ENCODE measurements at regions not wholly inside any gene's neighbourhood (a gene's known extent, or its start where the extent isn't known, plus 50 kb on each side); places are given as distances from the start of the nearest gene placed in this dataset.
"Not testable (repeated sequence)": the region's sequence is repeated elsewhere in the genome, so short reads cannot be mapped to it uniquely, and the experiment has no call there.

DNA sequence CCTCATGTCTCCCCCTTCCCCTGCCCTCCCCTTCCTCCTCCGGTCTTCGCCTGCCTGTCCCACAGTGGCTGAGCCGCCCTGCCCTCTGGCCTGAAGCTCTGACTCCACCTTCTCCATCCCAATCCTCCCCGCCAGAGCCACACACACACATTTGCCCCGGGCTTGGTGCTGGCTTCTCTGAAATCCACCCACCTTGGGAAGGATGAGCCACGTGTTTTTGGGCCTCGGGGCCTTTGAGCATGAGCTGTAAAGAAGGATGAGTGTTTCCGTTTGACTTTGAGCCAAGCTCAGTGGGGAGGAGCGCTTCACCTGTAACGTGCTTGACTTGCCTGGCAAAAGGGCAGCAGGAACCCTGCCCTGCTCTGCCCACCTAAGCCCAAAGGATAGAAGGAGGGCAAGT is 295.1 kb downstream of the SIPA1L2 start:
- Histone ChIP-seq H3K36me3 (replicated peaks) (no peaks in the 10 kb centered on the region), H3K27ac (no peak overlapping the region), H3K4me3 (ENCODE audit: low read depth, low read length) (no peak overlapping the region), H3K27me3 (replicated peaks) (no peaks in the 10 kb centered on the region)
- DNase-seq, result no peak
- TF ChIP-seq, protein P1, sequence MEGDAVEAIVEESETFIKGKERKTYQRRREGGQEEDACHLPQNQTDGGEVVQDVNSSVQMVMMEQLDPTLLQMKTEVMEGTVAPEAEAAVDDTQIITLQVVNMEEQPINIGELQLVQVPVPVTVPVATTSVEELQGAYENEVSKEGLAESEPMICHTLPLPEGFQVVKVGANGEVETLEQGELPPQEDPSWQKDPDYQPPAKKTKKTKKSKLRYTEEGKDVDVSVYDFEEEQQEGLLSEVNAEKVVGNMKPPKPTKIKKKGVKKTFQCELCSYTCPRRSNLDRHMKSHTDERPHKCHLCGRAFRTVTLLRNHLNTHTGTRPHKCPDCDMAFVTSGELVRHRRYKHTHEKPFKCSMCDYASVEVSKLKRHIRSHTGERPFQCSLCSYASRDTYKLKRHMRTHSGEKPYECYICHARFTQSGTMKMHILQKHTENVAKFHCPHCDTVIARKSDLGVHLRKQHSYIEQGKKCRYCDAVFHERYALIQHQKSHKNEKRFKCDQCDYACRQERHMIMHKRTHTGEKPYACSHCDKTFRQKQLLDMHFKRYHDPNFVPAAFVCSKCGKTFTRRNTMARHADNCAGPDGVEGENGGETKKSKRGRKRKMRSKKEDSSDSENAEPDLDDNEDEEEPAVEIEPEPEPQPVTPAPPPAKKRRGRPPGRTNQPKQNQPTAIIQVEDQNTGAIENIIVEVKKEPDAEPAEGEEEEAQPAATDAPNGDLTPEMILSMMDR (IDR thresholded peaks at IDR 0.05; ENCODE audit: low read depth, low read length, missing control alignments), result no peak
- in situ Hi-C loops (cut with HindIII; ENCODE audit: low pct_ligation_motif_present, low sequenced_read_pairs), result no loop called here

DNA sequence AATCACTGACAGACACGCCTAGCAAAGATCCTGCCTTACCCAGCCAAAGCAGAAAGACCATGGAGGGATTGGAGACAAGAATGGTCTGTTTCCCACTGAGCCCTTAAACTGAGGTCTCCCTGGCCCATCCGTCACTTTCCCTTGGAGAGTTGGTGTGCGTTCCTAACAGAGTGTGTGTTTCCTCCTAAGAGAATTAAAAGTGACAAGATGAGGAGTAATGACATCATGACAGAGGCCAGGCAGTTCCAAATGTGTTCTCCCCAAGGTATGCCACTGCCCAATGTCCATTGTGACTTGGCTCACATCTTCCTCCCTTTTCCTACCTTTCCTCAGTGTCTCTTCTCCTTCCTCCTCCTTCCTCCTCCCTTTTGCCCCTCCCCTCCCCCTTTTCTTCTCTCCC is 295.7 kb downstream of the SIPA1L2 start:
- in situ Hi-C loops (cut with HindIII; ENCODE audit: low pct_ligation_motif_present, low sequenced_read_pairs), result no loop called here
- H3K36me3 ChIP-seq (replicated peaks), result no peaks in the 10 kb centered on the region
- DNase-seq, result no peak
- TF ChIP-seq, protein P1 (IDR thresholded peaks at IDR 0.05; ENCODE audit: low read depth, low read length, missing control alignments), result no peak
- H3K27me3 ChIP-seq (replicated peaks), result no peaks in the 10 kb centered on the region
- H3K4me3 ChIP-seq (ENCODE audit: low read depth, low read length), result no peak overlapping the region
- H3K27ac ChIP-seq, result no peak overlapping the region

DNA sequence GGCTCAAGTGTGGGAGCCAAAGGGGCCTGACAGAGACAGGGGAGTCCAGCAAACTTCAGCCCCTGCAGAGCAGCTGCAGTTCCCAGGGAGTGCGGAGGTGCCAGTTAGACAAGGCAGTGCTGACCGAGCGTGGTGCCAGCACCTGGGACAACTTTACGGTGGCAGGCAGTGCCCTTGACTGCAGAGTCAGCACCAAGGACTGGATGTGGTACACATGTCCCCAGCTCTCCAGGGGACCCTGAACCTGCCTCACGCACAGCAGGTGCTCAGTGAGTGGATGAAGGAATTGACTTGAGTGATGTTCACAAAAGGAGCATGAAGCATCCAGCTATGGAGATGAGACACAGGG is 296.5 kb downstream of the SIPA1L2 start:
- in situ Hi-C loops (cut with HindIII; ENCODE audit: low pct_ligation_motif_present, low sequenced_read_pairs), result no loop called here
- TF ChIP-seq, protein P1 (IDR thresholded peaks at IDR 0.05; ENCODE audit: low read depth, low read length, missing control alignments), result no peak
- Histone ChIP-seq H3K36me3 (replicated peaks) (no peaks in the 10 kb centered on the region), H3K27me3 (replicated peaks) (no peaks in the 10 kb centered on the region), H3K27ac (no peak overlapping the region), H3K4me3 (ENCODE audit: low read depth, low read length) (no peak overlapping the region)
- no peak for DNase-seq

DNA sequence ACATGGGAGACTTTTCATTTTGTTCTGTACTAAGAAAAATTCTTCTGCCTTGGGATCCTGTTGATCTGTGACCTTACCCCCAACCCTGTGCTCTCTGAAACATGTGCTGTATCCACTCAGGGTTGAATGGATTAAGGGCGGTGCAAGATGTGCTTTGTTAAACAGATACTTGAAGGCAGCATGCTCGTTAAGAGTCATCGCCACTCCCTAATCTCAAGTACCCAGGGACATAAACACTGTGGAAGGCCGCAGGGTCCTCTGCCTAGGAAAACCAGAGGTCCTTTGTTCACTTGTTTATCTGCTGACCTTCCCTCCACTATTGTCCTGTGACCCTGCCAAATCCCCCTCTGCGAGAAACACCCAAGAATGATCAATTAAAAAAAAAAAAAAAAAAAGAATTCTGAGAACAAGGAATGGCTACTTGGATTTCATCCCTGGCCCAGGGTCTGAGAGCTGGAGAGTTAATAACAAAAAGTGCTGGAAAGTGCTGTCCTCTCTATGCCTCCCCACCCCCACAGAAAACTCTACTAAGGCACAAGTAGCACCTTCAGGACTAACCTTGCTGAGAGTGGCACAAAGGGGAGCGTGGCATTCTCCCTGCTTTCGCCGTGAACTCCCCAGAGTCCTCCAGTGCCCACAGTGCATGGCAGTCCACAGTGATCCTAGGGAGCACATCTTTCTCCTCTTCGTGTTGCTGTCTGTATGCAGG is 297.1 kb downstream of the SIPA1L2 start:
- H3K27me3 ChIP-seq (replicated peaks); DNase-seq; H3K36me3 ChIP-seq (replicated peaks); H3K27ac ChIP-seq; in situ Hi-C loops (cut with HindIII; ENCODE audit: low pct_ligation_motif_present, low sequenced_read_pairs); H3K4me3 ChIP-seq (ENCODE audit: low read depth, low read length): not testable (repeated sequence)

DNA sequence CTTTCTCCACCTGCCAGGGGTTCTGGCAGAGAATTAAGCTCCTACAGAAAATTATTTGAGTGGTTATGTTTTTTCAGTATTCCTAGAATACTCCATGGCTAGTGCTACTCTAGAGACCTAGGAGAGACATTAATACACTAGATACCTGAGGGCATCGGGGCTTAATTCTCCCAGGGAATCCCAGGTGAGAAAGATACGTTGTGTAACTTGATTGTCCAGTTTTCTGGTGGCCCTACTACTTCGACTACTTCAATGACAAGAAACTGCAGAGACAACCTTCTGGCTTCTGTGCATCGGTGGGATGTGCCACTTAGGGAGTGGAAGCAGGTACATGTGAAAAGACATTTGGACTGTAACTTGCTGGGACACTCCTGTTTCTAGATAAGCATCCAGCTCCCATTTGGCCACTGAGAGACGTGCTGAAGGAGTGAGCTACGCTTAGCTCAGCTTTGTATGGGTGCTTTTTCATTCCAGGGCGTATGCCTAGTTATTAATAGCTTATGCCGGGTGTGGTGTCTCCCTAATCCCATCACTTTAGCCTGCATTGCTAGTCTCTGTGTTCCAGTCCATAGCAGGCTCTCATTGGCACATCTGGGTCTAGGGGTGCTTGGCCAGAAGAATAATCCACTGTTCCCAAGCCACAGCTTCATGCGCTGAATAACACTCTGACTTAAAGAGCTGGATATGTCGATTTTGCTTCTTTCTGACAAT is 300.7 kb downstream of the SIPA1L2 start:
- Histone ChIP-seq H3K4me3 (ENCODE audit: low read depth, low read length) (no peak overlapping the region), H3K27ac (no peak overlapping the region), H3K36me3 (replicated peaks) (no peaks in the 10 kb centered on the region), H3K27me3 (replicated peaks) (no peaks in the 10 kb centered on the region)
- TF ChIP-seq, protein P1 (IDR thresholded peaks at IDR 0.05; ENCODE audit: low read depth, low read length, missing control alignments), result no peak
- DNase-seq, result no peak
- in situ Hi-C loops (cut with HindIII; ENCODE audit: low pct_ligation_motif_present, low sequenced_read_pairs), result no loop called here

DNA sequence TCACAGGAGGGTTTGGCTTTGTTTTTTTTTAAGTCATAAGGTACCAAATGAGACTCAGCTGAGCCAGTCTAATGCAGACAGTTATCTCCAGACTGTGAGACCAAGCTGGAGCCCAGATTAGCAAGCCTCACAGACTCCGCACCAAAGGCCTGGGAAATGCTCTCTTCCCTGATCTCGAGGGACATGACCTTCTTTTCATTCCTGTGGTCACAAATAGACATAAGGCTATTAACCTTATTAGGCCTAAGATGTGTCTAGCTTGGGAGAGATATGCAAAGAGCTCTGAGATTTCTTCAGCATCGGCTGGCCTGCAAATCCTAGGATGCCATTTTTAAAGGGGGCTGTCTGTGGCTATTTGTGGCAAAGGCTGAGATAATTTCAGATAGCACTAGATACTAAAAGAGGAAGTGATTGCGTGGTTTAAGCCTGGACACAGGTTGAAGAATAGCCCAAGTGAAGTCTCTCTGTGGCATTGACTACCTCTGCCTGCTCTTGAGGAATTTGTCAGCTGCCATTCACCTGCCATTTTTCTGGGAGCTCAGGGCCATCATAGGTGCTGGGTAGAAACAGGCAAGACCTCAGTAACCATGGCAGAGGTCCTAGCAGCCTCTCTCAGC is 301.3 kb downstream of the SIPA1L2 start:
- Histone ChIP-seq H3K27me3 (replicated peaks) (no peaks in the 10 kb centered on the region), H3K4me3 (ENCODE audit: low read depth, low read length) (no peak overlapping the region), H3K27ac (no peak overlapping the region), H3K36me3 (replicated peaks) (no peaks in the 10 kb centered on the region)
- TF ChIP-seq, protein P1 (IDR thresholded peaks at IDR 0.05; ENCODE audit: low read depth, low read length, missing control alignments), result no peak
- peak; percentile 64 for DNase-seq
- in situ Hi-C loops (cut with HindIII; ENCODE audit: low pct_ligation_motif_present, low sequenced_read_pairs), result no loop called here
